ENCODE measurements at regions not wholly inside any gene's neighbourhood (a gene's known extent, or its start where the extent isn't known, plus 50 kb on each side); places are given as distances from the start of the nearest gene placed in this dataset.

DNA sequence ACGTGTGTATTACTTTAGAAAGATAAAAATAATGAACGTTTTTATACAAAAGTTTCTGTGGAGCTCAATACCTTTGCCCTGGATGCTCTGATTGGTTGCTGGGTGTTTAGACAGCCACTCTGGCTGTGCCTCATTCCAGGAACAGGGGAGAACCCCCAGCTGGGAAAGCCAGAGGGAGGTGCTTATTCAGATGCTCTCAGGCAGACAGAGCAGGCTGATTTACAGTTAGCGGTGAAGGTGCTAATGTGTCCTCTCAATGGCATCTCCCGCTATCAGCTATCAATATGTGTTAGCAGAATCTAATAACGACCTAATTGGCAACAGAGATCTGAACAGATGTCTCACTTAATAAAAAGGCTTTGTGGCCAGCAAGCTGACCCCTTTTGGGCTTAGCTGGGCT, 402.3 kb downstream of the NUAK1 start:
- no peak for DNase-seq (ENCODE audit: low read depth)
- TF ChIP-seq, protein P1, sequence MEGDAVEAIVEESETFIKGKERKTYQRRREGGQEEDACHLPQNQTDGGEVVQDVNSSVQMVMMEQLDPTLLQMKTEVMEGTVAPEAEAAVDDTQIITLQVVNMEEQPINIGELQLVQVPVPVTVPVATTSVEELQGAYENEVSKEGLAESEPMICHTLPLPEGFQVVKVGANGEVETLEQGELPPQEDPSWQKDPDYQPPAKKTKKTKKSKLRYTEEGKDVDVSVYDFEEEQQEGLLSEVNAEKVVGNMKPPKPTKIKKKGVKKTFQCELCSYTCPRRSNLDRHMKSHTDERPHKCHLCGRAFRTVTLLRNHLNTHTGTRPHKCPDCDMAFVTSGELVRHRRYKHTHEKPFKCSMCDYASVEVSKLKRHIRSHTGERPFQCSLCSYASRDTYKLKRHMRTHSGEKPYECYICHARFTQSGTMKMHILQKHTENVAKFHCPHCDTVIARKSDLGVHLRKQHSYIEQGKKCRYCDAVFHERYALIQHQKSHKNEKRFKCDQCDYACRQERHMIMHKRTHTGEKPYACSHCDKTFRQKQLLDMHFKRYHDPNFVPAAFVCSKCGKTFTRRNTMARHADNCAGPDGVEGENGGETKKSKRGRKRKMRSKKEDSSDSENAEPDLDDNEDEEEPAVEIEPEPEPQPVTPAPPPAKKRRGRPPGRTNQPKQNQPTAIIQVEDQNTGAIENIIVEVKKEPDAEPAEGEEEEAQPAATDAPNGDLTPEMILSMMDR (conservative IDR thresholded peaks at IDR 0.05; ENCODE audit: low read depth, low read length): no peak

DNA sequence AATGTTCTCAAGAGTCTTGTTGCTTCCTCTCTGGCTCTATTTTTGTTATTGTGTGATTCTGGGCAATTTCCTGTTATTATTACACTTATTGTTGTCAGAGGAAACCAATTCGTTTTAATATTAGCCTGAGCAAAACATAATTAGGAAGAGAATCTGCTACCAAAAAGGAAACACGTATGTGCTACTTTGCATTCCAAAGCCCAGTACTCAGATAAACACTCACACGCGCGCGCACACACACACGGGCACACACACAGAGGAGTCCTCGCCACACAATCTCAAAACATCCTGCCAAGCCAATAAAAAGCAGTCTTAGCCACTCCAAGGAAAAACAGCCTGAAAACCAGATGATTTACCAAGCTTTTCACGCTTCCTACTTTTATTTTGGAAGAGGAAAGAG, 400.7 kb downstream of the NUAK1 start:
- TF ChIP-seq, protein P1 (conservative IDR thresholded peaks at IDR 0.05; ENCODE audit: low read depth, low read length): no peak
- no peak for DNase-seq (ENCODE audit: low read depth)
- H3K4me3 ChIP-seq (ENCODE audit: low read depth, low read length): no peak overlapping the region

More for the DNA sequence above, 402.3 kb downstream of the NUAK1 start:
- no peak overlapping the region for H3K4me3 ChIP-seq (ENCODE audit: low read depth, low read length)

DNA sequence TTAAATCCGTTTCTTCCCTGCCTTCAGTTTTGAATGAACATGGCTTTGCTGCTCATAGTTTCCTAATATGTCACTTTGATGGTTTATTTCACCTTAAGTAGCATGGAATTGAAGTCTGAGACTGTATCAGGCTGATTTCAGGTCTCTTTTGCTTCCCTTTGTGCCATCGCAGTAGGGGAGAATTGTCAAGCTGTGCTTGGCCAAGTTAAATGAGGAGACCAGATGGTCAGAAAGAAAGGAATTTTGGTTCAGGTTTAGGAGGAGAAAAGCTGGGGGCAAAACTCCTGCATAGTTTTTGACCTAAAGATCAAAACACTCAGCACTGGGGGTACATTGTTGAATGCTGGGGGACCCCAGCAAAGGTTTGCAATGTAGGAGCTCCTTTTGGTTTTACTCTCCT, 398.4 kb downstream of the NUAK1 start:
- DNase-seq (ENCODE audit: low read depth): no peak
- H3K4me3 ChIP-seq (ENCODE audit: low read depth, low read length): no peak overlapping the region
- TF ChIP-seq, protein P1 (conservative IDR thresholded peaks at IDR 0.05; ENCODE audit: low read depth, low read length): no peak

DNA sequence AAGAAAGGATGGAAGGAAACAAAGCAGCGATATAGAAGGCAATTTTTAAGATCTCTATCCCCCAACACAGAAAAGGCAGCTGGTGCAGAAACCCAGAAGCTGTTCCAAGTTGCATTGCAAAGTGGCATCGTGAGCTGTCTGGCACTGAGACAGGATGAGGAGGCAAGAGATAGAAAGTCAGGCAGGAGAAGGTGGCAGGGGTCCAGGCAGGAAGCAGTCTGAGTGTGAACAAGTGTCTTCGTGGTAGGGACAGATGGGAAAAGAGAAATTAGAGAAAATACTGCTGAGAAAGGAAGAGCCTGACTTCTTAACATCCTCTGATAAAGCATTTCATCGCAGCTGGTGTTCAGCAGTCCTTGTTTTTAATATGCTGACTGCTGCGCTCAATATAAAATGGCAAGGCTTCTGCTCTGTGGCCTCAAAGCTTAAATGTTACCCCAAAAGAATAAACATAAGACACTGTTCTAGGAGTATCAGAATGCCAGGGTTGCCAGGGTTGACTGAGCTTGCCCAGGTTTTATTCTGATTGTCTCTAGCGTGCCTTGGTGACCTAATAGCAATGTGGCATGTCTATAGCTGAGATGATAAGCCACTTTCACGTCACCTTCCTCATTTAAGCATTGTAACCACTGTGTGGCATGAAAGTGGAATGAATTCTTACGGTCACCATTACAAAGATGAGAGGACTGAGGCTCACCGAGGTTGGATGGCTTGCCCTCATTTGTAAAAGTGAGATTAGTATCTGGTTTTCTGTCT, 397.6 kb downstream of the NUAK1 start:
- TF ChIP-seq, protein P1 (conservative IDR thresholded peaks at IDR 0.05; ENCODE audit: low read depth, low read length): no peak
- no peak for DNase-seq (ENCODE audit: low read depth)
- H3K4me3 ChIP-seq (ENCODE audit: low read depth, low read length): no peak overlapping the region

DNA sequence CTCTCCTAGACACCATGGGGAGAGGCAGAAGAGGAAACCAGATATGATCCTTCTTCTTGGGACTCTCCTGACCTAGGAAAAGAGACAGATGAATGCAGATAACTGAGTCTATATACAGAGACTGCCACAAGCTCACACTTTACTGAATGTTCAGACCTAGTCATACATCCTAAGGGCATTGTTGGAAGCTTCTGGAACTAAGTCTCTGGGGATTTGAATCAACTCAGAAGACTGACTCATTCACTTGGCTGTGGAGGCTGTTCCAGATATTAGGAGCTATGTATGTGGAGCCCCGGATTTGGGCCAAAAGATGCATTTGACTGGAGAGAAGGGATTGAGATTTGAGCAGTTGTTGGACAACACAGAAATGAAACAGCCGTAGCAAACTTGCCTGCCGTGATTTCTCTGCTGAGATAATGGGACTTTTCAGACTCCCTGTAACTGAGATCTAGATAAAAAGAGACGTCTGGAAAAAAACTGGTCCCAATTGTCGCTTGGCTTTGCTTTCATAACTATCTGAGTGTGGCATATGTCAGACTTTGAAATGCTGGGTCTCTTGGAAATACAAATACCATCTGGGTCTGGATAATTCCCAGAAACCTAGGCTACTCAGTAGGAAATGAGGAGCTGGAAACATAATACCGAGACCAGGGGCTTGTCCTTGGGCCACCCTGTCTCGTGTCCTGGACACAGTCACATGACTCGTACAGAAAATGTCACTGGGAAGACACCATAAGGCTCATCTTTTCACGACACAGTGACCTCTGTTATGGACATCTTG, 396.8 kb downstream of the NUAK1 start:
- no peak overlapping the region for H3K4me3 ChIP-seq (ENCODE audit: low read depth, low read length)
- no peak for DNase-seq (ENCODE audit: low read depth)
- TF ChIP-seq, protein P1 (conservative IDR thresholded peaks at IDR 0.05; ENCODE audit: low read depth, low read length): no peak

DNA sequence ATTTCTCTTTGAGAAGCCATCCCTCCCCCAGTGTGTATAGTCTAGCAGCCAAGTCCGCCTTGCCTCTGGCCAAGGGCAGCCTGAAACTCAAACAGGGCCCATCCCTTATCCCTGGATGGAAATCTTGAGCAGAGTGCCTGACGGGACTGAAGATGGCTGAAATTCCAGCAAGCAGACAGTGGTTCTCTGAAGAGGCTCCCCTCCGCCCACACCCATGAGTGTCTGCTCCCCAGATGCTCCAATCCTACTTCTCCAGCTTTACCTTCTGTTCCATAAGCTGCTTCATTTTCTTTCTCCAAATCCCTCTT, 396.2 kb downstream of the NUAK1 start:
- no peak overlapping the region for H3K4me3 ChIP-seq (ENCODE audit: low read depth, low read length)
- TF ChIP-seq, protein P1 (conservative IDR thresholded peaks at IDR 0.05; ENCODE audit: low read depth, low read length): no peak
- no peak for DNase-seq (ENCODE audit: low read depth)
